PFSK-1 (cell line): ENCODE measurements at regions not wholly inside any gene's neighbourhood (a gene's known extent, or its start where the extent isn't known, plus 50 kb on each side); places are given as distances from the start of the nearest gene placed in this dataset.

Source experiments
- FOXP2 ChIP-seq: optimal IDR thresholded peaks from 2 replicates; pipeline ENCODE3; 2011; ENCODE audit warnings: borderline replicate concordance, control low read depth, inconsistent platforms; ENCODE audit not compliant: insufficient read depth; ENCODE audit errors: extremely low read length, extremely low read depth
- POLR2AphosphoS5 ChIP-seq: IDR thresholded peaks from 2 replicates; pipeline ENCODE4 v1.6.1; 2012; ENCODE audit warnings: low read depth, mild to moderate bottlenecking, control low read depth, low read length, moderate library complexity
- REST ChIP-seq, 2 experiments: IDR thresholded peaks; 2 replicates each; pipeline versions ENCODE4 v1.6.1 to v1.8.0; 2011 to 2012; ENCODE audit warnings: low read depth in 2 of 2, low read length in 2 of 2, control low read depth in 1 of 2, inconsistent platforms in 1 of 2, mild to moderate bottlenecking in 1 of 2, moderate library complexity in 1 of 2; ENCODE audit not compliant: insufficient read depth in 1 of 2
- SIN3A ChIP-seq: IDR thresholded peaks from 2 replicates; pipeline ENCODE4 v1.6.1; 2012; ENCODE audit warnings: mild to moderate bottlenecking, low read length, moderate library complexity, borderline replicate concordance; ENCODE audit not compliant: insufficient read depth
- TAF1 ChIP-seq: IDR thresholded peaks from 2 replicates; pipeline ENCODE4 v1.6.1; 2012; ENCODE audit warnings: low read length, control low read depth, borderline replicate concordance; ENCODE audit not compliant: insufficient read depth

DNA sequence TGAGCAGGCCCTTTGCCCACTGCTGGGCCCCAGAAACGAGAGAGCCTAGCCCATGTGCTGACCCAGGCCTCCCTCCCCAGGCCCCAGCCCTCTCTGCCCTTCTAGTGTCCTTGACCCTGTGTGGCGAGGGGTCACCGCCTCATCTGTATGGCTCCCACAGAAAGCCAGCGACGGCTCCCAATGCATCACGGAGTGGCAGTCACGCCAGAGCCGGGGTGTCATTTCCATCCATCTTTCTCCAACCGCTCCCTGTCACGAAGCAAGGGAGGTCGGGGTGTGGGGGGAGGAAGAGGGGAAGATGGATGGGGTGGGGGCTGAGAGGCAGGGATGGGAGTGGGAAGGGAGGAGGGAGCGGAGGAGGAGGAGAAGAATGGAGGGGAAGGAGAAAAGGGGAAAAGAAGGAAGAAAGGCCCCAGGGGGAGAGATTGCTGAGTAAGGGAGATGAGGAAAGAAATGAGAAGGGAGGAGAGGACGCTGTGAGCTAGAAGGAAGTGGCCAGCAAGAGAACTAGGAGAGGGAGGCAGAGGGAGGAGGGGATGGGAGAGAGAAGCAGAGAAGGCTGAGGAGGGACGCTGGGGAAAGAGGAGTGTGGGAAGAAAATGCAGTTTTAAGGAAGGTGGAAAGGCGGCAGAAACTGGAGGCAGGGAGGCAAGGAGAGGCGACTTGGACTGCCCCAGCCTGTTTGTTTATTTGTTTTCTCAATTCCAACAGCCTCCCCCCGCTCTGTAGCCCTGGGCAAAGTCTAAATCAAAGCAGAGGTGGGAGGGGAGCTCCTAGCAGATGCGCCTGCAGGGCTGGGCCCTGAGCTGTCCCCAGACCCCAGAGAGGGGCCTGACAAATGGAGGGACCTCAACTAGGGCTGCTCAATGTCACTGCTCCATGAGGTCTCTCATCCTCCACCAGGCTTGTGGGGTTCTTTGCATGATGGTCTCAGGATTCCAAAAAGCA is 75.5 kb upstream of the LHX5 start:
- no peak for TF ChIP-seq POLR2AphosphoS5
- no peak for TF ChIP-seq SIN3A
- TF ChIP-seq TAF1, result no peak
- TF ChIP-seq REST (IDR thresholded peaks at IDR 0.05; ENCODE audit: insufficient read depth in 1 of 2, low read depth in 2 of 2, low read length in 2 of 2), result no peak
- TF ChIP-seq FOXP2, result no peak

GRCh38 chr12:113537751-113538087 is 66.0 kb upstream of the LHX5 start:
- no peak for TF ChIP-seq REST (IDR thresholded peaks at IDR 0.05; ENCODE audit: insufficient read depth in 1 of 2, low read depth in 2 of 2, low read length in 2 of 2)
- no peak for TF ChIP-seq SIN3A
- TF ChIP-seq TAF1, result no peak
- no peak for TF ChIP-seq POLR2AphosphoS5
- no peak for TF ChIP-seq FOXP2

DNA sequence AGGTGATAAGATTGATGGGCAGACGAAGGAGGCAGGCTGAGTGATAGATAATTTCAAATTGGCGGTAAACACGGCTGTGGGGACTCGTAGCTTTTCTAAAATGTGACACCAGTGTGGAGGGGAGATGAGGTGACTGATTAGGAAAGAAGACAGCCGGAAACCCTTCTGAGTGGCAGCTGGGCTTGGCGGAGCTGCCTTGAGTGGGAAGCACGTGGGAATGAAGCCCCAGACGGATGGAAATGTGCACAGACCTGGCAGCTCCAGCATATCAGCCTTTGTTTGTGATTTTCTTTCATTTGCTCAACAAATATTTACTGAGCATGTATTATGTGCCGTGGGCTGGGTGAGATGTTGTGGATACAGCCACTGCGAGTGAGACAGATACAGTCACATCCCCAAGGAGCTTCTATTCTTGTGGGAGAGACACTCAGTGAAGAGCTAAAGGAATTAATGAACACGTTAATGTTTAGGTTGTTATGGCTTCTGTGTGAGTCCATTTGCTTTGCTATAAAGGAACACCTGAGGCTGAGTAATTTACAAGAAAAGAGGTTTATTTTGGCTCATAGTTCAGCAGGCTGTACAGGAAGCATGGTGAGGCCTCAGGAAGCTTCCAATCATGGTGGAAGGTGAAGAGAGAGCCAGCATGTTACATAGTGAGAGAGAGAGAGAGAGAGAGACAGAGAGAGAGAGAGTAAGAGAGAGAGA is 65.5 kb upstream of the LHX5 start:
- no peak for TF ChIP-seq REST (IDR thresholded peaks at IDR 0.05; ENCODE audit: insufficient read depth in 1 of 2, low read depth in 2 of 2, low read length in 2 of 2)
- no peak for TF ChIP-seq TAF1
- TF ChIP-seq SIN3A, result no peak
- TF ChIP-seq FOXP2, result no peak
- TF ChIP-seq POLR2AphosphoS5, result no peak

DNA sequence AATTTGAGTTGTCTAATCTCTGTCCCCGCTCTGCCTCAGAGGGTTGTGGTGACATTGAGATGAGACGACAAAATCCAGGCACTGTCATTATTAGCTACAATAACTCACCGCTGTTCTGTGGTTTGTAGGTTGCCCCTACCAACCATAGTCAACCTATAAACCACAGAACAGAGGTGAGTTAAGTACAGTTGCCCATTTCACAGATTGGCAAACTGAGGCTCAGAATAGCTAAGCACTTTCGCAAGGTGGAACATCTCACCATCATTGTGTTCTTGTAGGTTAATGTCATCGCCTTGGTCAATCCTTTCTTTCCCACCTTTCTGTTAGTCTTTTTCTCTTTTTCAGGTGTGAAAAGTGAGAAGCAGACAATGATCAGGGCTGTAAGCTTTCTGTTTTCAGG is 63.4 kb upstream of the LHX5 start:
- no peak for TF ChIP-seq REST (IDR thresholded peaks at IDR 0.05; ENCODE audit: insufficient read depth in 1 of 2, low read depth in 2 of 2, low read length in 2 of 2)
- no peak for TF ChIP-seq TAF1
- TF ChIP-seq POLR2AphosphoS5, result no peak
- no peak for TF ChIP-seq SIN3A
- no peak for TF ChIP-seq FOXP2
